GM12878 (cell line): ENCODE measurements at regions not wholly inside any gene's neighbourhood (a gene's known extent, or its start where the extent isn't known, plus 50 kb on each side); places are given as distances from the start of the nearest gene placed in this dataset.

Experiments
- ATAC-seq: fragments of 200-7000 bp; cut with Tn5 transposase; 3 replicates; pipeline ENCODE4 v1.9.1; 2020; ENCODE audit warnings: mild to moderate bottlenecking, moderate library complexity
- BruUV-seq: library from RNA; stranded (reverse); fragments of 400-500 nt; replicated peaks from 2 replicates; lab custom pipeline; 2021; lab: Mats Ljungman, UMichigan
- CTCF ChIA-PET: fragments of 300-600 bp; sonication (Branson Sonifier 250); formaldehyde crosslinking; extraction: SDS; loops from one replicate; lab custom pipeline; 2021; ENCODE audit warnings: inconsistent platforms; lab: Yijun Ruan, JAX
- POLR2A ChIA-PET: fragments of 350-600 bp; formaldehyde crosslinking; extraction: SDS; loops from one replicate; lab custom pipeline; 2021; ENCODE audit warnings: inconsistent platforms; lab: Charles Lee
- RAD21 ChIA-PET: fragments of 300-600 bp; sonication (Branson Sonifier 250); formaldehyde crosslinking; loops from one replicate; lab custom pipeline; 2023; ENCODE audit warnings: antibody characterized with exemption; ENCODE audit not compliant: unreplicated experiment; lab: Charles Lee
- SMC1A ChIA-PET: fragments of 300-600 bp; sonication (Branson Sonifier 250); formaldehyde crosslinking; loops from one replicate; lab custom pipeline; 2023; ENCODE audit not compliant: unreplicated experiment, uncharacterized antibody; lab: Charles Lee
- DNase-seq: peaks from one replicate; pipeline ENCODE4 v3.0.0-alpha.2; 2011; ENCODE audit warnings: low read depth, low spot score
- FAIRE-seq: peaks from 3 replicates; lab custom pipeline; 2011; peaks lifted over from hg19 to GRCh38; lab: Jason Lieb, UNC
- H2AFZ ChIP-seq: 2 replicates; pipeline ENCODE4 v1.6.0; 2011; ENCODE audit warnings: low read depth, low read length, control low read depth; ENCODE audit not compliant: control insufficient read depth
- H3K27ac ChIP-seq: 2 replicates; pipeline ENCODE4 v1.5.1; 2011; ENCODE audit warnings: control low read depth; ENCODE audit not compliant: control insufficient read depth, insufficient read depth
- H3K27me3 ChIP-seq, 2 experiments: replicated peaks in 1 of 2; 2 replicates each; pipeline versions ENCODE4 v1.6.0 to v1.6.1; 2011; ENCODE audit warnings: low read length in 1 of 2; ENCODE audit not compliant: control insufficient read depth in 2 of 2, insufficient read depth in 2 of 2
- H3K36me3 ChIP-seq, 2 experiments: 2 replicates each; pipeline ENCODE4 v1.5.1; 2011; ENCODE audit warnings: low read length in 1 of 2; ENCODE audit not compliant: control insufficient read depth in 2 of 2, insufficient read depth in 2 of 2
- H3K4me1 ChIP-seq: 2 replicates; pipeline ENCODE4 v1.6.1; 2011; ENCODE audit warnings: mild to moderate bottlenecking, low read length, moderate library complexity, mixed read lengths; ENCODE audit not compliant: control insufficient read depth, insufficient read depth
- H3K4me2 ChIP-seq: 2 replicates; pipeline ENCODE4 v1.6.0; 2011; ENCODE audit warnings: control low read depth; ENCODE audit not compliant: control insufficient read depth, insufficient read depth
- H3K4me3 ChIP-seq: fragments of 200-600 bp; sonication (generic); 2 replicates; pipeline ENCODE4 v1.5.1; 2016
- H3K79me2 ChIP-seq: 2 replicates; pipeline ENCODE4 v1.6.0; 2011; ENCODE audit warnings: low read length; ENCODE audit not compliant: control insufficient read depth, insufficient read depth
- H3K9ac ChIP-seq: 2 replicates; pipeline ENCODE4 v1.8.0; 2011; ENCODE audit warnings: low read length, control low read depth, mixed read lengths; ENCODE audit not compliant: control insufficient read depth, insufficient read depth
- H3K9me3 ChIP-seq: replicated peaks from 3 replicates; pipeline ENCODE4 v1.5.1; 2011; ENCODE audit warnings: mild to moderate bottlenecking, low read length; ENCODE audit not compliant: control insufficient read depth, insufficient read depth
- H4K20me1 ChIP-seq: 2 replicates; pipeline ENCODE4 v1.6.0; 2011; ENCODE audit not compliant: control insufficient read depth, insufficient read depth
- CHD4 ChIP-seq: fragments of 200-600 bp; sonication (generic); IDR thresholded peaks from 2 replicates; pipeline ENCODE4 v1.6.1; 2016; ENCODE audit warnings: mild to moderate bottlenecking
- EZH2 ChIP-seq: IDR thresholded peaks from 2 replicates; pipeline ENCODE4 v1.6.1; 2012; ENCODE audit warnings: low read depth, mild to moderate bottlenecking, control low read depth, inconsistent platforms, low read length, borderline replicate concordance; ENCODE audit not compliant: control insufficient read depth
- FOS ChIP-seq: IDR thresholded peaks from 3 replicates; pipeline ENCODE4 v1.6.1; 2011; ENCODE audit warnings: borderline replicate concordance; ENCODE audit not compliant: insufficient read length; ENCODE audit errors: extremely low read depth
- IKZF2 ChIP-seq, 2 experiments: fragments of 450-650 bp; IDR thresholded peaks; 2 replicates each; pipeline ENCODE4 v1.6.1; 2017; ENCODE audit warnings: mild to moderate bottlenecking in 2 of 2, moderate library complexity in 2 of 2
- KDM1A ChIP-seq: fragments of 200-600 bp; sonication (generic); IDR thresholded peaks from 2 replicates; pipeline ENCODE4 v1.6.1; 2016; ENCODE audit warnings: borderline replicate concordance
- MEF2B ChIP-seq: fragments of 450-650 bp; IDR thresholded peaks from 2 replicates; pipeline ENCODE4 v1.6.1; 2018; ENCODE audit warnings: mild to moderate bottlenecking, moderate library complexity; ENCODE audit not compliant: partially characterized antibody, poor library complexity, severe bottlenecking
- MTA3 ChIP-seq: IDR thresholded peaks from 2 replicates; pipeline ENCODE4 v1.6.1; 2012; ENCODE audit warnings: low read length, inconsistent platforms, borderline replicate concordance
- NR2C2 ChIP-seq: IDR thresholded peaks from 2 replicates; pipeline ENCODE4 v1.6.1; 2011; ENCODE audit warnings: borderline replicate concordance, low read depth; ENCODE audit not compliant: control insufficient read depth, insufficient read length
- SIN3A ChIP-seq: IDR thresholded peaks from 2 replicates; pipeline ENCODE4 v1.6.1; 2012; ENCODE audit warnings: low read depth, low read length, improper control_type of control experiment
- SIX5 ChIP-seq: IDR thresholded peaks from 2 replicates; pipeline ENCODE4 v1.6.1; 2011; ENCODE audit warnings: mild to moderate bottlenecking, low read depth, low read length, moderate library complexity; ENCODE audit not compliant: severe bottlenecking
- SMAD5 ChIP-seq: IDR thresholded peaks from 2 replicates; pipeline ENCODE4 v1.6.1; 2016; ENCODE audit warnings: antibody characterized with exemption, low read depth
- WGBS: methylation state at CpG from one replicate; pipeline ENCODE4 v1.1.6; 2016; ENCODE audit warnings: low lambda C conversion rate; ENCODE audit not compliant: insufficient replicate concordance, insufficient coverage; ENCODE audit errors: missing lambda C conversion rate; 5-methylcytosine and 5-hydroxymethylcytosine counted together
- in situ Hi-C: fragments of 300-500 bp; cut with MboI; formaldehyde crosslinking; loops from 9 replicates; pipeline ENCODE4 v1.14.3; 2018; ENCODE audit warnings: mixed read lengths
- intact Hi-C: fragments of 100-400 bp; cut with micrococcal nuclease; formaldehyde crosslinking; loops from one replicate; pipeline ENCODE4 v1.14.2; 2022; ENCODE audit not compliant: unreplicated experiment
- TF ChIP-seq, protein P1 (sequence below): IDR thresholded peaks from 2 replicates; pipeline ENCODE4 v1.6.1; 2012; ENCODE audit warnings: low read length, inconsistent platforms
- TF ChIP-seq, protein P2 (sequence below): fragments of 450-650 bp; formaldehyde crosslinking; IDR thresholded peaks from 2 replicates; pipeline ENCODE4 v1.4.0; 2020; ENCODE audit warnings: mild to moderate bottlenecking, moderate library complexity

DNA sequence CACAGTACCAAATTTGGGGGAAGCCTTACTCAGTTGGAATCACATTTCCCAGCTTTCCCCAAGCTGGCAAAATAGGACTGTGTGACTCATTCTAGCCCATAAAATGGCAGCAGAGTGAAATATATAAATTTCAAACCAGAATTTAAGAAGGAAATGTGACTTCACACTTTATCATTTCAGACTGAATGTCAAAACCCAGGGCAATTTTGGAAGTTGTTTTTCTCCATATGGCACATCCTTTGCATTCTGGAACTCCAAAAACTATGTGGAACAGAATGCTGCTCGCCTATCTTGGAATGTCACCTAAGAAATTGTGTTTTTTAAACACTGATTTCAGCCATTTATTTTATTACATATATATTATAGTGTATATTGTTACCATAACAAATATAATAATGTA, 424.7 kb upstream of the ST8SIA4 start:
- no TSS peak for BruUV-seq
- ChIA-PET SMC1A (no interaction called here), POLR2A (no interaction called here), RAD21 (interaction anchor here (0.6 kb wide), 1 partner anchor 21 kb away, joined by 4 read pairs; no protein-coding TSS in a partner anchor), CTCF (no interaction called here)
- Histone ChIP-seq H2AFZ (no peak overlapping the region), H3K36me3 (no peaks in the 10 kb centered on the region), H3K4me2 (no peak overlapping the region), H3K4me3 (no peak overlapping the region), H3K9me3 (no peaks in the 10 kb centered on the region), H3K4me1 (no peaks in the 10 kb centered on the region), H3K9ac (no peak overlapping the region), H3K27me3 (no peaks in the 10 kb centered on the region), H4K20me1 (no peaks in the 10 kb centered on the region), H3K27ac (no peak overlapping the region), H3K79me2 (no peaks in the 10 kb centered on the region)
- intact Hi-C loops: no loop called here
- DNase-seq (no peak), ATAC-seq (no peak), FAIRE-seq (no peak)
- 0% methylated on average over 1 of the region's 1 CpG for WGBS
- TF ChIP-seq, protein P1, sequence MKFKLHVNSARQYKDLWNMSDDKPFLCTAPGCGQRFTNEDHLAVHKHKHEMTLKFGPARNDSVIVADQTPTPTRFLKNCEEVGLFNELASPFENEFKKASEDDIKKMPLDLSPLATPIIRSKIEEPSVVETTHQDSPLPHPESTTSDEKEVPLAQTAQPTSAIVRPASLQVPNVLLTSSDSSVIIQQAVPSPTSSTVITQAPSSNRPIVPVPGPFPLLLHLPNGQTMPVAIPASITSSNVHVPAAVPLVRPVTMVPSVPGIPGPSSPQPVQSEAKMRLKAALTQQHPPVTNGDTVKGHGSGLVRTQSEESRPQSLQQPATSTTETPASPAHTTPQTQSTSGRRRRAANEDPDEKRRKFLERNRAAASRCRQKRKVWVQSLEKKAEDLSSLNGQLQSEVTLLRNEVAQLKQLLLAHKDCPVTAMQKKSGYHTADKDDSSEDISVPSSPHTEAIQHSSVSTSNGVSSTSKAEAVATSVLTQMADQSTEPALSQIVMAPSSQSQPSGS: no peak
- TF ChIP-seq EZH2: no peak
- in situ Hi-C loops: no loop called here

DNA sequence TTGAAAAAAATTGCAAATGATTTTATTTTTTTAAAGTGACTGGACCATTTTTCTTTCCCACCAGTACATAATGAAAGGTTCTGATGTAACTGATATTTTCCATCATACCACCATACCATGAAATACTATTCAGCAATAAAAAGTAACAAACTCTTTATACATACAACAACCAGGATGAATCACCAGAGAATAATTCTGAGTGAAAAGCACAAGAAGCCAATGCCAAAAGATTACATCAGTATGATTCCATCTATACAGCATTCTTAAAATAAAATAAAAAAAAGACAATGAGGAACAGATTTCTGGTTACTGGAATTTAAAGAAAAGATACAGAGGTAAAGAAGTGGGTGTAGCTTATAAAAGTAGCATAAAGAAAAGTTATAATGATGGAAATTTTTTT, 423.7 kb upstream of the ST8SIA4 start:
- no peaks in the 10 kb centered on the region for H3K4me1 ChIP-seq
- H3K9ac ChIP-seq: no peak overlapping the region
- H4K20me1 ChIP-seq: no peaks in the 10 kb centered on the region
- intact Hi-C loops: no loop called here
- SMC1A ChIA-PET: no interaction called here
- H3K79me2 ChIP-seq: no peaks in the 10 kb centered on the region
- no peak for FAIRE-seq
- POLR2A ChIA-PET: no interaction called here
- no peak overlapping the region for H3K4me3 ChIP-seq
- in situ Hi-C loops: no loop called here
- no peak overlapping the region for H3K4me2 ChIP-seq
- ATAC-seq: no peak
- no peak for DNase-seq
- H3K27ac ChIP-seq: no peak overlapping the region
- BruUV-seq: no TSS peak
- RAD21 ChIA-PET: no interaction called here
- no peaks in the 10 kb centered on the region for H3K9me3 ChIP-seq
- no peaks in the 10 kb centered on the region for H3K27me3 ChIP-seq
- no peaks in the 10 kb centered on the region for H3K36me3 ChIP-seq
- CTCF ChIA-PET: no interaction called here
- no peak overlapping the region for H2AFZ ChIP-seq
- no peak for TF ChIP-seq MEF2B
- no peak for TF ChIP-seq IKZF2 (IDR thresholded peaks at IDR 0.05)
- TF ChIP-seq FOS: no peak
- no peak for TF ChIP-seq SIX5
- TF ChIP-seq CHD4: no peak
- TF ChIP-seq, protein P2, sequence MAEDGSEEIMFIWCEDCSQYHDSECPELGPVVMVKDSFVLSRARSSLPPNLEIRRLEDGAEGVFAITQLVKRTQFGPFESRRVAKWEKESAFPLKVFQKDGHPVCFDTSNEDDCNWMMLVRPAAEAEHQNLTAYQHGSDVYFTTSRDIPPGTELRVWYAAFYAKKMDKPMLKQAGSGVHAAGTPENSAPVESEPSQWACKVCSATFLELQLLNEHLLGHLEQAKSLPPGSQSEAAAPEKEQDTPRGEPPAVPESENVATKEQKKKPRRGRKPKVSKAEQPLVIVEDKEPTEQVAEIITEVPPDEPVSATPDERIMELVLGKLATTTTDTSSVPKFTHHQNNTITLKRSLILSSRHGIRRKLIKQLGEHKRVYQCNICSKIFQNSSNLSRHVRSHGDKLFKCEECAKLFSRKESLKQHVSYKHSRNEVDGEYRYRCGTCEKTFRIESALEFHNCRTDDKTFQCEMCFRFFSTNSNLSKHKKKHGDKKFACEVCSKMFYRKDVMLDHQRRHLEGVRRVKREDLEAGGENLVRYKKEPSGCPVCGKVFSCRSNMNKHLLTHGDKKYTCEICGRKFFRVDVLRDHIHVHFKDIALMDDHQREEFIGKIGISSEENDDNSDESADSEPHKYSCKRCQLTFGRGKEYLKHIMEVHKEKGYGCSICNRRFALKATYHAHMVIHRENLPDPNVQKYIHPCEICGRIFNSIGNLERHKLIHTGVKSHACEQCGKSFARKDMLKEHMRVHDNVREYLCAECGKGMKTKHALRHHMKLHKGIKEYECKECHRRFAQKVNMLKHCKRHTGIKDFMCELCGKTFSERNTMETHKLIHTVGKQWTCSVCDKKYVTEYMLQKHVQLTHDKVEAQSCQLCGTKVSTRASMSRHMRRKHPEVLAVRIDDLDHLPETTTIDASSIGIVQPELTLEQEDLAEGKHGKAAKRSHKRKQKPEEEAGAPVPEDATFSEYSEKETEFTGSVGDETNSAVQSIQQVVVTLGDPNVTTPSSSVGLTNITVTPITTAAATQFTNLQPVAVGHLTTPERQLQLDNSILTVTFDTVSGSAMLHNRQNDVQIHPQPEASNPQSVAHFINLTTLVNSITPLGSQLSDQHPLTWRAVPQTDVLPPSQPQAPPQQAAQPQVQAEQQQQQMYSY (CRISPR knock-in tag): no peak
- TF ChIP-seq SIN3A: no peak
- no peak for TF ChIP-seq MTA3
- no peak for TF ChIP-seq NR2C2
- no peak for TF ChIP-seq SMAD5
- no peak for TF ChIP-seq KDM1A
